Natural killer cell (primary cell): ENCODE measurements at regions not wholly inside any gene's neighbourhood (a gene's known extent, or its start where the extent isn't known, plus 50 kb on each side); places are given as distances from the start of the nearest gene placed in this dataset.

Experiments used
- ATAC-seq, 3 donors: fragments of 150-1000 bp in 2 of 3; fragments of 200-7000 bp in 1 of 3; cut with Tn5 transposase; 1 replicate in 1 of 3; 2 replicates in 2 of 3; pipeline ENCODE4 v1.10.0; 2021; ENCODE audit warnings: mild to moderate bottlenecking in 2 of 3, moderate library complexity in 2 of 3
- DNase-seq, 2 donors: peaks; one replicate each; pipeline versions ENCODE4 v3.0.0 to v3.0.0-alpha.2; 2013 to 2021; ENCODE audit warnings: mixed read lengths in 1 of 2
- H3K27ac ChIP-seq: one replicate; pipeline ENCODE4 v1.5.1; 2013; ENCODE audit warnings: mild to moderate bottlenecking, low read length
- H3K27me3 ChIP-seq: one replicate; pipeline ENCODE4 v1.6.1; 2013; ENCODE audit warnings: low read length; ENCODE audit not compliant: control insufficient read depth, insufficient read depth
- H3K36me3 ChIP-seq: one replicate; pipeline ENCODE4 v1.6.1; 2013; ENCODE audit warnings: low read length; ENCODE audit not compliant: control insufficient read depth, insufficient read depth
- H3K4me1 ChIP-seq: one replicate; pipeline ENCODE4 v1.6.1; 2013; ENCODE audit warnings: low read length; ENCODE audit not compliant: control insufficient read depth, insufficient read depth
- H3K4me3 ChIP-seq: one replicate; pipeline ENCODE4 v1.5.1; 2013; ENCODE audit warnings: low read length
- H3K9me3 ChIP-seq: one replicate; pipeline ENCODE4 v1.6.1; 2013; ENCODE audit warnings: low read length; ENCODE audit not compliant: control insufficient read depth, insufficient read depth
- H3K27ac Mint-ChIP-seq, 2 donors: one replicate each; pipeline ENCODE4 v1.8.0; 2022; ENCODE audit warnings: mild to moderate bottlenecking in 2 of 2, mixed read lengths in 2 of 2, moderate library complexity in 1 of 2
- H3K27me3 Mint-ChIP-seq, 2 donors: one replicate each; pipeline ENCODE4 v1.8.0; 2022; ENCODE audit warnings: low read depth in 2 of 2, mixed read lengths in 2 of 2
- H3K36me3 Mint-ChIP-seq: one replicate; pipeline ENCODE4 v1.8.0; 2022; ENCODE audit warnings: mixed read lengths
- H3K4me1 Mint-ChIP-seq, 2 donors: one replicate each; pipeline ENCODE4 v1.8.0; 2022; ENCODE audit warnings: mixed read lengths in 2 of 2
- H3K4me3 Mint-ChIP-seq: one replicate; pipeline ENCODE4 v1.8.0; 2022; ENCODE audit warnings: mild to moderate bottlenecking, moderate library complexity, mixed read lengths
- H3K9me3 Mint-ChIP-seq, 2 donors: one replicate each; pipeline ENCODE4 v1.8.0; 2022; ENCODE audit warnings: mixed read lengths in 2 of 2
- WGBS: methylation state at CpG from one replicate; pipeline ENCODE4 v1.1.7; 2013; ENCODE audit warnings: missing lambda C conversion rate; ENCODE audit not compliant: insufficient coverage; 5-methylcytosine and 5-hydroxymethylcytosine counted together
- intact Hi-C: fragments of 100-400 bp; cut with micrococcal nuclease; formaldehyde crosslinking; loops from one replicate; pipeline ENCODE4 v1.14.2; 2022
- TF ChIP-seq, protein P1 (sequence below): fragments of 200-600 bp; IDR thresholded peaks from one replicate; pipeline ENCODE4 v1.8.0; 2022; ENCODE audit warnings: antibody characterized with exemption

DNA sequence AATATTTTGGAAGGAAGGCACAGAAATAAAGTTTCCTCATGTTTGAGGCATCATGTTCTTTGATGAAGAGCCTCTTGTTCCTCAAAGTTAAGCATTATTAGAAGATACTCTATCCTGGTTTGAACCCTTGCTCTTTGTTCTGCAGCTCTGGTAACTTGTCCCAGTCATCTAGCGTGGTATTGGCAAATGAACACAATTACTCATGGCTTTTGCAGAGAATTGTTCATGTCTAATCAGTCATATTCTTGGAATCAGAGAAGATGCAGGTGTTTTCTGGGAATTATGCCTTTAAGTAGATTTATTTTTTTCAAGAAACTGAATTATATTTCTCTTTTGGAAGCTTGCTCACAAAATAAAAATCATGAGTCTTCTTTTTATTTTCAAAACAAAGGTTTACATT, 52.9 kb upstream of the HPGDS start:
- no peaks in the 10 kb centered on the region for H3K4me1 ChIP-seq
- H3K36me3 ChIP-seq: no peaks in the 10 kb centered on the region
- Mint-ChIP-seq H3K27me3 (peaks cover 5 to 13% of the 10 kb centered on the region in 2 donors), H3K4me1 (no peaks in the 10 kb centered on the region), H3K4me3 (no peak overlapping the region), H3K27ac (no peak overlapping the region), H3K36me3 (no peaks in the 10 kb centered on the region), H3K9me3 (no peaks in the 10 kb centered on the region)
- TF ChIP-seq, protein P1, sequence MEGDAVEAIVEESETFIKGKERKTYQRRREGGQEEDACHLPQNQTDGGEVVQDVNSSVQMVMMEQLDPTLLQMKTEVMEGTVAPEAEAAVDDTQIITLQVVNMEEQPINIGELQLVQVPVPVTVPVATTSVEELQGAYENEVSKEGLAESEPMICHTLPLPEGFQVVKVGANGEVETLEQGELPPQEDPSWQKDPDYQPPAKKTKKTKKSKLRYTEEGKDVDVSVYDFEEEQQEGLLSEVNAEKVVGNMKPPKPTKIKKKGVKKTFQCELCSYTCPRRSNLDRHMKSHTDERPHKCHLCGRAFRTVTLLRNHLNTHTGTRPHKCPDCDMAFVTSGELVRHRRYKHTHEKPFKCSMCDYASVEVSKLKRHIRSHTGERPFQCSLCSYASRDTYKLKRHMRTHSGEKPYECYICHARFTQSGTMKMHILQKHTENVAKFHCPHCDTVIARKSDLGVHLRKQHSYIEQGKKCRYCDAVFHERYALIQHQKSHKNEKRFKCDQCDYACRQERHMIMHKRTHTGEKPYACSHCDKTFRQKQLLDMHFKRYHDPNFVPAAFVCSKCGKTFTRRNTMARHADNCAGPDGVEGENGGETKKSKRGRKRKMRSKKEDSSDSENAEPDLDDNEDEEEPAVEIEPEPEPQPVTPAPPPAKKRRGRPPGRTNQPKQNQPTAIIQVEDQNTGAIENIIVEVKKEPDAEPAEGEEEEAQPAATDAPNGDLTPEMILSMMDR: no peak
- no peaks in the 10 kb centered on the region for H3K27me3 ChIP-seq
- DNase-seq (no peak), ATAC-seq (no peak)
- no peak overlapping the region for H3K27ac ChIP-seq
- no peak overlapping the region for H3K4me3 ChIP-seq
- intact Hi-C loops: loop anchor here (10.0 kb wide), 1 partner anchor 601 kb away; no protein-coding TSS in a partner anchor
- 87% methylated on average over 1 of the region's 1 CpG for WGBS
- H3K9me3 ChIP-seq: no peaks in the 10 kb centered on the region

- no peak for ATAC-seq
- Mint-ChIP-seq H3K27me3 (peaks cover 5 to 13% of the 10 kb centered on the region in 2 donors), H3K4me3 (no peak overlapping the region), H3K4me1 (no peaks in the 10 kb centered on the region), H3K27ac (no peak overlapping the region), H3K9me3 (no peaks in the 10 kb centered on the region), H3K36me3 (no peaks in the 10 kb centered on the region)
- intact Hi-C loops: loop anchor here (10.0 kb wide), 1 partner anchor 602 kb away; no protein-coding TSS in a partner anchor
- no peaks in the 10 kb centered on the region for H3K36me3 ChIP-seq
- DNase-seq: no peak
- no peaks in the 10 kb centered on the region for H3K27me3 ChIP-seq
- no peaks in the 10 kb centered on the region for H3K9me3 ChIP-seq
- no peak overlapping the region for H3K27ac ChIP-seq
- no peak overlapping the region for H3K4me3 ChIP-seq
- H3K4me1 ChIP-seq: no peaks in the 10 kb centered on the region
- TF ChIP-seq, protein P1: no peak
- 92% methylated on average over 2 of the region's 2 CpGs for WGBS
These were observed 54.3 kb upstream of the HPGDS start for GRCh38 chr4:94396984-94397383.

DNA sequence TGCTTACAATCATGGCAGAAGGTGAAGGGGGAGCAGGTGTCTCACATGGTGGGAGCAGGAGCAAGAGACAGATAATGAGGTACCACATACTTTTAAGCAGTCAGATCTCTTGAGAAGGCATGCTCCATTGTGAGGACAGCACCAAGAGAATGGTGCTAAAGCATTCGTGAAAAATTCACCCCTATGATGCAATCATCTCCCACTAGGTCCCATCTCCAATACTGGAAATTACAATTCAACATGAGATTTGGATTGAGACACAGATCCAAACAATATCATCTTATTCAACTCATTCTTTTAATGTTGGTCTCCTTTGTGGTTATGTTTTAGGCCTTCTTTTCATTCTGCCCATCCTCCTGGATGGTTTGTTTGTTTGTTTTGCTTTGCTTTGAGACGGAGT, 54.1 kb upstream of the PDLIM5 start:
- Histone ChIP-seq H3K27ac (no peak overlapping the region), H3K36me3 (no peaks in the 10 kb centered on the region), H3K4me3 (no peak overlapping the region), H3K4me1 (no peaks in the 10 kb centered on the region), H3K9me3 (no peaks in the 10 kb centered on the region), H3K27me3 (no peaks in the 10 kb centered on the region)
- no peaks in the 10 kb centered on the region for H3K9me3 Mint-ChIP-seq
- H3K27me3 Mint-ChIP-seq: peaks cover 5 to 13% of the 10 kb centered on the region in 2 donors
- 63% methylated on average over 2 of the region's 2 CpGs for WGBS
- intact Hi-C loops: loop anchor here (10.0 kb wide), 1 partner anchor 603 kb away; no protein-coding TSS in a partner anchor
- H3K4me3 Mint-ChIP-seq: no peak overlapping the region
- ATAC-seq (no peak), DNase-seq (no peak)
- H3K4me1 Mint-ChIP-seq: no peaks in the 10 kb centered on the region
- TF ChIP-seq, protein P1: no peak
- H3K27ac Mint-ChIP-seq: no peak overlapping the region
- no peaks in the 10 kb centered on the region for H3K36me3 Mint-ChIP-seq

- Mint-ChIP-seq H3K4me3 (no peak overlapping the region), H3K27me3 (peaks cover 5 to 19% of the 10 kb centered on the region in 2 donors), H3K36me3 (no peaks in the 10 kb centered on the region), H3K4me1 (no peaks in the 10 kb centered on the region), H3K27ac (no peak overlapping the region), H3K9me3 (no peaks in the 10 kb centered on the region)
- Histone ChIP-seq H3K4me1 (no peaks in the 10 kb centered on the region), H3K36me3 (no peaks in the 10 kb centered on the region), H3K27me3 (no peaks in the 10 kb centered on the region), H3K9me3 (no peaks in the 10 kb centered on the region), H3K4me3 (no peak overlapping the region), H3K27ac (no peak overlapping the region)
- DNase-seq (no peak), ATAC-seq (no peak)
- intact Hi-C loops: loop anchor here (10.0 kb wide), 1 partner anchor 604 kb away; no protein-coding TSS in a partner anchor
- WGBS: 94% methylated on average over 1 of the region's 2 CpGs
- TF ChIP-seq, protein P1: no peak
These were observed 52.5 kb upstream of the PDLIM5 start for GRCh38 chr4:94399277-94399676.
